Transverse colon (tissue), 4 donors: ENCODE measurements at regions not wholly inside any gene's neighbourhood (a gene's known extent, or its start where the extent isn't known, plus 50 kb on each side); places are given as distances from the start of the nearest gene placed in this dataset.

Source experiments
- DNase-seq: peaks from one replicate; pipeline ENCODE4 v3.0.0-alpha.2; 2019
- H3K27ac ChIP-seq, 4 donors: fragments of 200-600 bp; sonication (generic); 2 replicates each; pipeline ENCODE4 v1.5.1; 2016 to 2018; ENCODE audit warnings: inconsistent platforms in 4 of 4
- H3K27me3 ChIP-seq: fragments of 200-600 bp; sonication (generic); 2 replicates; pipeline ENCODE4 v1.5.1; 2017; ENCODE audit warnings: inconsistent platforms
- H3K36me3 ChIP-seq, 4 donors: fragments of 200-600 bp; sonication (generic); 2 replicates each; pipeline ENCODE4 v1.5.1; 2017 to 2019; ENCODE audit warnings: inconsistent platforms in 4 of 4
- H3K4me1 ChIP-seq, 4 donors: fragments of 200-600 bp; sonication (generic); 2 replicates each; pipeline ENCODE4 v1.5.1; 2017 to 2020; ENCODE audit warnings: inconsistent platforms in 4 of 4
- H3K4me3 ChIP-seq, 4 donors: fragments of 200-600 bp; sonication (generic); 1 replicate in 1 of 4; 2 replicates in 3 of 4; pipeline versions ENCODE4 v1.5.1 to v1.6.1; 2017 to 2019; ENCODE audit warnings: inconsistent platforms in 4 of 4
- H3K9me3 ChIP-seq, 2 donors: fragments of 200-600 bp; sonication (generic); 2 replicates each; pipeline ENCODE4 v1.5.1; 2017 to 2019; ENCODE audit warnings: inconsistent platforms in 2 of 2
- EP300 ChIP-seq: sonication (generic); formaldehyde crosslinking; IDR thresholded peaks from one replicate; pipeline ENCODE4 v1.6.1; 2017; ENCODE audit warnings: antibody characterized with exemption, low read depth
- POLR2A ChIP-seq: fragments of 450-650 bp; IDR thresholded peaks from one replicate; pipeline ENCODE4 v1.6.1; 2016; ENCODE audit warnings: antibody characterized with exemption, mild to moderate bottlenecking, moderate library complexity
- POLR2AphosphoS5 ChIP-seq, 3 donors: sonication (generic); formaldehyde crosslinking; IDR thresholded peaks; one replicate each; pipeline ENCODE4 v1.6.1; 2016; ENCODE audit warnings: antibody characterized with exemption in 3 of 3
- WGBS, 2 donors: methylation state at CpG; one replicate each; pipeline ENCODE4 v1.1.5; 2018; ENCODE audit warnings: low coverage in 1 of 2; 5-methylcytosine and 5-hydroxymethylcytosine counted together
- in situ Hi-C, 4 donors: fragments of 200-750 bp; cut with MboI; loops; one replicate each; pipeline versions ENCODE4 v1.15.0 to v1.15.1; 2017; ENCODE audit warnings: low sequenced_read_pairs in 3 of 4, low pct_ligation_motif_present in 1 of 4, low pct_unique_long_range_greater_than_20kb in 1 of 4
- intact Hi-C: fragments of 100-400 bp; cut with DNase I; formaldehyde crosslinking; loops from one replicate; pipeline ENCODE4 v1.15.1; 2023; ENCODE audit warnings: low total_unique reads
- TF ChIP-seq, protein P1 (sequence below), 5 experiments: fragments of 200-600 bp in 3 of 5; fragments of 450-650 bp in 2 of 5; sonication (generic) in 3 of 5; IDR thresholded peaks; 1 replicate in 2 of 5; 2 replicates in 3 of 5; pipeline ENCODE4 v1.5.1; 2016 to 2017; ENCODE audit warnings: antibody characterized with exemption in 5 of 5, inconsistent platforms in 3 of 5, mild to moderate bottlenecking in 2 of 5, moderate library complexity in 1 of 5

- WGBS, 2 donors, result 40 to 53% methylated on average over 6 of the region's 6 CpGs
- no peak overlapping the region for H3K27ac ChIP-seq
- H3K27me3 ChIP-seq, result peaks cover 8% of the 10 kb centered on the region
- H3K4me1 ChIP-seq, result no peaks in the 10 kb centered on the region
- intact Hi-C loops, result no loop called here
- no peaks in the 10 kb centered on the region for H3K9me3 ChIP-seq
- H3K4me3 ChIP-seq, result no peak overlapping the region
- no peak for TF ChIP-seq POLR2AphosphoS5 (IDR thresholded peaks at IDR 0.05)
- no peak for DNase-seq
- no peaks in the 10 kb centered on the region for H3K36me3 ChIP-seq
- in situ Hi-C loops, result no loop called here
Measured at GRCh38 chr10:117928281-117928680, 118.5 kb downstream of the RAB11FIP2 start.

DNA sequence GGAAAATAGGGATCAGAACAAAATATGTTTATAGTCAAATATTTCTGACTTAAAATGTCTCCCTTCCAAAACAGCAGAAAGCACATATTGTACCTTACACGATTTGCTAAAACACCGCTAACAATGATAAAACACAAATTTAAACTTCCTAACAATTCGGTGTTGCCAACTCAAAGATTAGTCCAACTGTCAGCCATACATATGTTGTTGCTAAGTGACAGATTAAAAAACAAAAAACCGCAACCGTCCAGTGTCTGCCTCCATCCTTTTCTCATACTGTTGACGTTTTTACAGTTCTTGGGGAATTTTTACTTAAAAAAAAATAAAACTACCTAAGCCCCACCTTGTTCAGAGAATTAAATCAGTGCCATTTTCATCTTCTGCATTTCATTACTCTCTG lies 118.0 kb downstream of the RAB11FIP2 start:
- TF ChIP-seq POLR2A (no peak), POLR2AphosphoS5 (IDR thresholded peaks at IDR 0.05) (no peak), EP300 (no peak)
- TF ChIP-seq, protein P1, sequence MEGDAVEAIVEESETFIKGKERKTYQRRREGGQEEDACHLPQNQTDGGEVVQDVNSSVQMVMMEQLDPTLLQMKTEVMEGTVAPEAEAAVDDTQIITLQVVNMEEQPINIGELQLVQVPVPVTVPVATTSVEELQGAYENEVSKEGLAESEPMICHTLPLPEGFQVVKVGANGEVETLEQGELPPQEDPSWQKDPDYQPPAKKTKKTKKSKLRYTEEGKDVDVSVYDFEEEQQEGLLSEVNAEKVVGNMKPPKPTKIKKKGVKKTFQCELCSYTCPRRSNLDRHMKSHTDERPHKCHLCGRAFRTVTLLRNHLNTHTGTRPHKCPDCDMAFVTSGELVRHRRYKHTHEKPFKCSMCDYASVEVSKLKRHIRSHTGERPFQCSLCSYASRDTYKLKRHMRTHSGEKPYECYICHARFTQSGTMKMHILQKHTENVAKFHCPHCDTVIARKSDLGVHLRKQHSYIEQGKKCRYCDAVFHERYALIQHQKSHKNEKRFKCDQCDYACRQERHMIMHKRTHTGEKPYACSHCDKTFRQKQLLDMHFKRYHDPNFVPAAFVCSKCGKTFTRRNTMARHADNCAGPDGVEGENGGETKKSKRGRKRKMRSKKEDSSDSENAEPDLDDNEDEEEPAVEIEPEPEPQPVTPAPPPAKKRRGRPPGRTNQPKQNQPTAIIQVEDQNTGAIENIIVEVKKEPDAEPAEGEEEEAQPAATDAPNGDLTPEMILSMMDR (IDR thresholded peaks at IDR 0.05), result no peak

DNA sequence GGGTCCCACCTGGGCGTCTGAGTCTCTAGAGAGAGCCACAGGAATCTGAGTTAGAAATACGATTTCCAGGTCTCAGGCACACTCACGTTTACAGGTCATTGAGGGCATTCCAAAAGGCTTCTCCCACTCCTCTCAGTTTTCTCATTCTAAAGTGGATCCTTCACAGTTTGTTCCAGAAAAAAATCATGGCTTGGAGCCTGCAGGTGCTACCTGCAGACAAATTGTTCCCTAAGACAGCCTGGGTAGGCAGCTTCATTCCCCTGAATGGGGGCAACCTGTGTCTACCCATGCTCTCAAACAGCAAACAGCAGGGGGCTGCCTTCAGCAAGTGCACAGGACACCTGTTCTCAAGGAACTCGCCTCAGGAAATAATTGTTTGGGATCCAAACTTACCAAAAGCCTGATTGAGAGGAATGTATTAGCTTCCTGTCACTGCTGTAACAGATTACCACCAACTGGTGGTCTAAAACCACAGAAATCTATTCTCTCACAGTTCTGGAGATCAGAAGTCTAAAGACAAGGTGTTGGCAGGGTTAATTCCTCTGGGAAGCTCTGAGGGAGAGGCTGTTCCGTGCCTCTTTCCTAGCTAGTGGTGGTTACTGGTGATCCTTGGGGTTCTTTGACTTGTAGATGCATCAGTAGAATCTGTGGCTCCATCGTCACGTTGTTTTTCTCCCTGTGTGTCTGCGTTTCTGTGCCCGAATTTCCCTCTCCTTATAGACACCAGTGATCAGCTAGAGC lies 117.2 kb downstream of the RAB11FIP2 start:
- H3K4me3 ChIP-seq, result no peak overlapping the region
- H3K36me3 ChIP-seq, result no peaks in the 10 kb centered on the region
- TF ChIP-seq EP300 (no peak), POLR2AphosphoS5 (IDR thresholded peaks at IDR 0.05) (no peak), POLR2A (no peak)
- TF ChIP-seq, protein P1 (IDR thresholded peaks at IDR 0.05), result no peak
- no peaks in the 10 kb centered on the region for H3K4me1 ChIP-seq
- intact Hi-C loops, result no loop called here
- in situ Hi-C loops, result no loop called here
- WGBS, 2 donors, result 60 to 73% methylated on average over 5 to 9 of the region's 9 CpGs
- H3K27ac ChIP-seq, result no peak overlapping the region
- no peak for DNase-seq
- H3K9me3 ChIP-seq, result no peaks in the 10 kb centered on the region
- H3K27me3 ChIP-seq, result peaks cover 8% of the 10 kb centered on the region

More for the DNA sequence above, 118.0 kb downstream of the RAB11FIP2 start:
- H3K4me3 ChIP-seq, result no peak overlapping the region
- no peaks in the 10 kb centered on the region for H3K9me3 ChIP-seq
- intact Hi-C loops (no loop called here), in situ Hi-C loops (no loop called here)
- no peaks in the 10 kb centered on the region for H3K36me3 ChIP-seq
- no peak overlapping the region for H3K27ac ChIP-seq
- H3K27me3 ChIP-seq, result peaks cover 8% of the 10 kb centered on the region
- no peaks in the 10 kb centered on the region for H3K4me1 ChIP-seq
- no peak for DNase-seq
- WGBS, 2 donors, result 30 to 32% methylated on average over 6 of the region's 6 CpGs

DNA sequence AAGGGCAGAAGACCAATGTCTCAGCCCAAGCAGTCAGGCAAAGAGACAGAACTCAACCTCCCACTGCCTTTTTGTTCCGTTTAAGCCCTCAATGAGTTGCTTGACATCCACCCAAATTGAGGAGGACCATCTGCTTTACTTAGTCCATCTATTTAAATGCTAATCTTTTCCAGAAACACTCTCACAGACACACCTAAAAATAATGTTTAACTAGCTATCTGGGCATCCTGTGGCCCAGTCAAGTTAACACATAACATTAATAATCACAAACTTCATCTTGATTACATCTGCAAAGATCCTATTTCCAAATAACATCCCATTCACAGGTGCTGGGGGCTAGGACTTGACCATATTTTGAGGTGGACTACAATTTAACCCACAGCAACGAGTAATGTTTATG lies 115.7 kb downstream of the RAB11FIP2 start:
- no peak for DNase-seq
- no peaks in the 10 kb centered on the region for H3K9me3 ChIP-seq
- no peaks in the 10 kb centered on the region for H3K36me3 ChIP-seq
- TF ChIP-seq POLR2AphosphoS5 (IDR thresholded peaks at IDR 0.05), result no peak
- no peak for TF ChIP-seq EP300
- no peak for TF ChIP-seq POLR2A
- TF ChIP-seq, protein P1 (IDR thresholded peaks at IDR 0.05), result no peak
- peaks cover 8% of the 10 kb centered on the region for H3K27me3 ChIP-seq
- no peaks in the 10 kb centered on the region for H3K4me1 ChIP-seq
- H3K4me3 ChIP-seq, result no peak overlapping the region
- in situ Hi-C loops (no loop called here), intact Hi-C loops (no loop called here)
- 73 to 89% methylated on average over 2 of the region's 2 CpGs for WGBS, 2 donors
- no peak overlapping the region for H3K27ac ChIP-seq

GRCh38 chr10:117933036-117933435 lies 113.7 kb downstream of the RAB11FIP2 start:
- WGBS, 2 donors, result 61 to 68% methylated on average over 3 of the region's 3 CpGs

More at GRCh38 chr10:117933036-117933435, 113.7 kb downstream of the RAB11FIP2 start:
- Histone ChIP-seq H3K36me3 (no peaks in the 10 kb centered on the region), H3K9me3 (no peaks in the 10 kb centered on the region), H3K4me1 (no peaks in the 10 kb centered on the region), H3K27ac (no peak overlapping the region), H3K27me3 (peaks cover 8% of the 10 kb centered on the region), H3K4me3 (no peak overlapping the region)
- in situ Hi-C loops (no loop called here), intact Hi-C loops (no loop called here)
- TF ChIP-seq EP300, result no peak
- TF ChIP-seq POLR2A, result no peak
- TF ChIP-seq, protein P1 (IDR thresholded peaks at IDR 0.05), result no peak
- no peak for TF ChIP-seq POLR2AphosphoS5 (IDR thresholded peaks at IDR 0.05)
- DNase-seq, result no peak
